ENCODE measurements at regions not wholly inside any gene's neighbourhood (a gene's known extent, or its start where the extent isn't known, plus 50 kb on each side); places are given as distances from the start of the nearest gene placed in this dataset.

DNA sequence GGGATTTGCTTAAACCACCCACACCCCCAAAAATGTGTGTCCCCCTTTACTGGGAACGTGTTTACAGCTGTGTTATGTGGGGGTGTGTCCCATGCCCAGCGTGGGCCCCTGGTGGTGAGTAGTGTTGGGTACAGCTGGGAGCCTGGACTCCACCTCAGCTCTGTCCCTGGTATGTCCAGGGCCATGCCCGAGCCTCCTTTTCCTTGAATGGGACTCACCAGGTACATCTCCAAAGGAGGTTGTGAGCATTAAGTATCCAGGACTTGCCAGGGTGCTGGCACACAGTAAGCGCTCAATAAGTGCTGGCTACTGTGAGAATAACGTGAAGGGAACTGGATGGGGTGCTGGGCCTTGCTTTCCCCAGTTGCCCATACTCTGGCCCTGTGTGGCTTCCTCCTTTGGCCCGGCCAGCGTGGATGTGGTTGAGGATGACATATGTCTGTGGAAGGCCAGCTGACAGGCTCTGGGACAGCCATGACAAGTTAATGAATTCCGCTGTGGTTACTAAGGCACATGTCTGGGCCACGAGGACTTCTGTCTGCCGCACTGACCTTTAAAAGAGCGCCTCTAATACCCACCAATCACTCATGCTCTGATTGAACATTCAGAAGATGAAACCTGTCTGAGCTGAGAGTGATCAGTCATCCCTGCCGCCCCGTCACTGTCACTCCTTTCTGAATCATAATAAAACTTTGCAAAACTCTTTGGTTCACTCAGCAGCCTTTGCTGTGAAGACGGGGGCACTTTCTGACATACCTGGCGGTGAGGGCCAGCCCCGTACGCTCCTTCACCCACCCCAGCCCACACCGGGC is 74.7 kb downstream of the DIO3 start:
- WGBS, 5 donors, result 60 to 76% (median 62%) methylated on average over 11 to 18 of the region's 18 CpGs
- DNase-seq, result no peak
- H3K27me3 ChIP-seq (replicated peaks in 1 of 7), result peaks cover 0 to 49% (median 10%) of the 10 kb centered on the region in 7 donors
- no peaks in the 10 kb centered on the region for H3K4me1 ChIP-seq
- H3K36me3 ChIP-seq, result no peaks in the 10 kb centered on the region
- H3K9me3 ChIP-seq, result no peaks in the 10 kb centered on the region
- no peak overlapping the region for H3K27ac ChIP-seq
- H3K4me3 ChIP-seq, result no peak overlapping the region
- intact Hi-C loops (cut with DNase I; ENCODE audit: low total_unique reads), result no loop called here
- TF ChIP-seq, protein P1, sequence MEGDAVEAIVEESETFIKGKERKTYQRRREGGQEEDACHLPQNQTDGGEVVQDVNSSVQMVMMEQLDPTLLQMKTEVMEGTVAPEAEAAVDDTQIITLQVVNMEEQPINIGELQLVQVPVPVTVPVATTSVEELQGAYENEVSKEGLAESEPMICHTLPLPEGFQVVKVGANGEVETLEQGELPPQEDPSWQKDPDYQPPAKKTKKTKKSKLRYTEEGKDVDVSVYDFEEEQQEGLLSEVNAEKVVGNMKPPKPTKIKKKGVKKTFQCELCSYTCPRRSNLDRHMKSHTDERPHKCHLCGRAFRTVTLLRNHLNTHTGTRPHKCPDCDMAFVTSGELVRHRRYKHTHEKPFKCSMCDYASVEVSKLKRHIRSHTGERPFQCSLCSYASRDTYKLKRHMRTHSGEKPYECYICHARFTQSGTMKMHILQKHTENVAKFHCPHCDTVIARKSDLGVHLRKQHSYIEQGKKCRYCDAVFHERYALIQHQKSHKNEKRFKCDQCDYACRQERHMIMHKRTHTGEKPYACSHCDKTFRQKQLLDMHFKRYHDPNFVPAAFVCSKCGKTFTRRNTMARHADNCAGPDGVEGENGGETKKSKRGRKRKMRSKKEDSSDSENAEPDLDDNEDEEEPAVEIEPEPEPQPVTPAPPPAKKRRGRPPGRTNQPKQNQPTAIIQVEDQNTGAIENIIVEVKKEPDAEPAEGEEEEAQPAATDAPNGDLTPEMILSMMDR (IDR thresholded peaks at IDR 0.05 in 8 of 11, conservative IDR thresholded peaks at IDR 0.05 in 3 of 11), result no peak
- TF ChIP-seq POLR2AphosphoS5 (IDR thresholded peaks at IDR 0.05), result no peak
- TF ChIP-seq POLR2A (IDR thresholded peaks at IDR 0.05), result no peak

DNA sequence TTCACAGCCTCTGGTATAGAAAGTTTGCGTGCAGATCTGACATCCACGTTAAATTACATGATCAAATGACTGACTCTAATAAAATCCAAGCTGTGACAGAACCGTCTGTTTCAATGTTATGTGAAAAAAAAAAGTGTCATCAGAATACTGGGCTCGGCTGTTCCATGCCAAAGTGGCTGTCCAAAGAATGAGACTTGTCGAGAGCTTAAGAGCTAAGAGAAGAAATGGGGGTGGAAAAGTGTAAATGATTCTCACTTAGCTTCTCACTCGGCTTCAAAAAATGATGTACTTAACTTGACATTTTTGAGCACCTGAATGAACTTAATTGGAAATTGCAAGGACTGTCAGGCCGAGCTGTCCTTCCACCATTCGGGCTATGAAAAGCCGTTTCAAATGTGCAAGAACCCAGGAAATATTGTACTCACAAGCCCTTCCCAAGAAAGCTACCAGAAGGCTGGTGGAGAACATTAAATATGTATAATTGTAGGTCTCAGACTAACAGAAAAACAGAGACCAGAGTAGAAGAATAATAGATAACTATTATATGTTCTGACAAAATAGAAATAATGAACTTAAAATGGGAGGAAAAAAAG is 78.0 kb downstream of the DIO3 start:
- Histone ChIP-seq H3K27ac (no peak overlapping the region), H3K36me3 (no peaks in the 10 kb centered on the region), H3K4me1 (no peaks in the 10 kb centered on the region), H3K27me3 (replicated peaks in 1 of 7) (peaks cover 0 to 49% (median 7%) of the 10 kb centered on the region in 7 donors), H3K9me3 (peaks cover 0 to 6% (median 0%) of the 10 kb centered on the region in 8 donors), H3K4me3 (no peak overlapping the region)
- intact Hi-C loops (cut with DNase I; ENCODE audit: low total_unique reads), result no loop called here
- no peak for DNase-seq
- 76 to 88% (median 82%) methylated on average over 9 of the region's 9 CpGs for WGBS, 5 donors
- TF ChIP-seq POLR2A (IDR thresholded peaks at IDR 0.05) (no peak), POLR2AphosphoS5 (IDR thresholded peaks at IDR 0.05) (no peak)
- TF ChIP-seq, protein P1 (IDR thresholded peaks at IDR 0.05 in 8 of 11, conservative IDR thresholded peaks at IDR 0.05 in 3 of 11), result no peak

DNA sequence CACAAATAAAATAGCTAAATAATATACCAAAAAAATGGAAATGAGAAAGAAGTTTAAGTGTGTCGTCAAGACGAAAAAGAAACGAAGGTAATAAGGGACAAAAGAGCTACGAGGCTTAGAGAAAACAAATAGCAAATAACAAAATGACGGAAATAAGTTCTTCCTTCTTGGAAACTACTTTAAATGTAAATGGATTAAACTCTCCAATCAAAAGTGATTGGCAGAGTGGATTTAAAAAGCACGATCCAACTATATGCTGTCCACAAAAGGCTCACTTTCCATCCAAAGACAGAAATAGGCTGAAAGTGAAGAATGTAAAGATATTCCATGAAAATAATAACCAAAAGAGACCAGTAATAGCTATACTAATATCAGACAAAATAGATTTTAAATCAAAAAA is 82.4 kb downstream of the DIO3 start:
- no peak overlapping the region for H3K4me3 ChIP-seq
- H3K27me3 ChIP-seq (replicated peaks in 1 of 7), result peaks cover 0 to 9% (median 0%) of the 10 kb centered on the region in 7 donors
- no peak for TF ChIP-seq POLR2A (IDR thresholded peaks at IDR 0.05)
- TF ChIP-seq POLR2AphosphoS5 (IDR thresholded peaks at IDR 0.05), result no peak
- TF ChIP-seq, protein P1 (IDR thresholded peaks at IDR 0.05 in 8 of 11, conservative IDR thresholded peaks at IDR 0.05 in 3 of 11), result no peak
- H3K36me3 ChIP-seq, result no peaks in the 10 kb centered on the region
- peaks cover 0 to 20% (median 7%) of the 10 kb centered on the region in 8 donors for H3K9me3 ChIP-seq
- no peak overlapping the region for H3K27ac ChIP-seq
- no peak for DNase-seq
- 91 to 97% (median 94%) methylated on average over 6 of the region's 6 CpGs for WGBS, 5 donors
- no peaks in the 10 kb centered on the region for H3K4me1 ChIP-seq
- intact Hi-C loops (cut with DNase I; ENCODE audit: low total_unique reads), result no loop called here

DNA sequence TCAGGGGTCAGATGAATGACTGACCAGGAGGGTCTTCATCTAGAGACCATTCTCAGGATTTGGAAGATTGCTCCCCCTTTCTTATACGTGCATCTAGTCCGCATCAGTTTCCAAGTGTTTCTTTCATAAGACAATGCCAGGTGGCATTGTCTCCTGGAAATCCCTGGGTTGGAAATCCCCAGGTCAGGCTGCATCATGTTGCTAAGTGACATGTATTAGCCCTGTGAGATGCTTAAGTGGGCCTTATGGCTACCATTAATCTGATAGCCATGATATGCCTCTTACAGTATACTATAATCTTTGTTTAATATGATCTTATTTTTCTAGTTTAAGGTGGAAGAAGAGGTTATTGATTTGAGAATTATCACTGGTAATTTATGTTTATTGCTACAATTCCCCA is 92.8 kb downstream of the DIO3 start:
- no peak overlapping the region for H3K4me3 ChIP-seq
- H3K27ac ChIP-seq, result no peak overlapping the region
- TF ChIP-seq, protein P1 (IDR thresholded peaks at IDR 0.05 in 8 of 11, conservative IDR thresholded peaks at IDR 0.05 in 3 of 11), result no peak
- no peak for TF ChIP-seq POLR2AphosphoS5 (IDR thresholded peaks at IDR 0.05)
- no peak for TF ChIP-seq POLR2A (IDR thresholded peaks at IDR 0.05)
- H3K27me3 ChIP-seq (replicated peaks in 1 of 7), result peaks cover 0 to 24% (median 0%) of the 10 kb centered on the region in 7 donors
- peaks cover 0 to 9% (median under 1%) of the 10 kb centered on the region in 8 donors for H3K9me3 ChIP-seq
- H3K36me3 ChIP-seq, result no peaks in the 10 kb centered on the region
- 83 to 93% (median 85%) methylated on average over 2 of the region's 2 CpGs for WGBS, 5 donors
- no peaks in the 10 kb centered on the region for H3K4me1 ChIP-seq
- intact Hi-C loops (cut with DNase I; ENCODE audit: low total_unique reads), result no loop called here
- no peak for DNase-seq

Data from spleen (tissue), 11 donors.